Mesendoderm (in vitro differentiated cells): ENCODE measurements at regions not wholly inside any gene's neighbourhood (a gene's known extent, or its start where the extent isn't known, plus 50 kb on each side); places are given as distances from the start of the nearest gene placed in this dataset.
A peak's percentile ranks its signal among the peaks of the same experiment; 100 is the strongest.

Experiments used
- DNase-seq: peaks from one replicate; pipeline ENCODE4 v3.0.0; 2013
- H2AK5ac ChIP-seq: 2 replicates; pipeline ENCODE4 v1.6.1; 2013; ENCODE audit warnings: low read length, inconsistent platforms
- H2BK120ac ChIP-seq: 2 replicates; pipeline ENCODE4 v1.6.1; 2013; ENCODE audit warnings: low read depth, mild to moderate bottlenecking, low read length, moderate library complexity, mixed read lengths
- H2BK15ac ChIP-seq: replicated peaks from 2 replicates; pipeline ENCODE4 v1.6.1; 2013; ENCODE audit warnings: low read depth, mild to moderate bottlenecking, moderate library complexity
- H2BK5ac ChIP-seq: 2 replicates; pipeline ENCODE4 v1.6.1; 2013; ENCODE audit warnings: low read length, inconsistent platforms
- H3K18ac ChIP-seq: 2 replicates; pipeline ENCODE4 v1.6.1; 2013; ENCODE audit warnings: mild to moderate bottlenecking, low read length, mixed read lengths
- H3K23ac ChIP-seq: one replicate; pipeline ENCODE4 v1.6.1; 2013; ENCODE audit warnings: low read length
- H3K27ac ChIP-seq: 2 replicates; pipeline ENCODE4 v1.5.1; 2013; ENCODE audit warnings: low read depth, mild to moderate bottlenecking, inconsistent platforms, low read length, moderate library complexity
- H3K27me3 ChIP-seq: 2 replicates; pipeline ENCODE4 v1.6.1; 2013; ENCODE audit warnings: low read length, control low read depth, mild to moderate bottlenecking, inconsistent platforms; ENCODE audit not compliant: insufficient read depth, poor library complexity
- H3K36me3 ChIP-seq: 2 replicates; pipeline ENCODE4 v1.6.1; 2013; ENCODE audit warnings: low read length, inconsistent platforms; ENCODE audit not compliant: control insufficient read depth, insufficient read depth
- H3K4ac ChIP-seq: one replicate; pipeline ENCODE4 v1.6.1; 2013; ENCODE audit warnings: low read depth, mild to moderate bottlenecking, low read length, moderate library complexity
- H3K4me1 ChIP-seq: 2 replicates; pipeline ENCODE4 v1.6.1; 2013; ENCODE audit warnings: low read depth, low read length, inconsistent platforms; ENCODE audit not compliant: control insufficient read depth
- H3K4me2 ChIP-seq: 2 replicates; pipeline ENCODE4 v1.6.1; 2013; ENCODE audit warnings: low read length
- H3K4me3 ChIP-seq: 2 replicates; pipeline ENCODE4 v1.5.1; 2013; ENCODE audit warnings: mild to moderate bottlenecking, low read length
- H3K56ac ChIP-seq: one replicate; pipeline ENCODE4 v1.6.1; 2013; ENCODE audit warnings: low read length
- H3K79me1 ChIP-seq: 2 replicates; pipeline ENCODE4 v1.6.1; 2013; ENCODE audit warnings: low read length, inconsistent platforms
- H3K79me2 ChIP-seq: 2 replicates; pipeline ENCODE4 v1.6.1; 2013; ENCODE audit warnings: mild to moderate bottlenecking, low read length; ENCODE audit not compliant: control insufficient read depth, insufficient read depth
- H3K9ac ChIP-seq: 2 replicates; pipeline ENCODE4 v1.6.1; 2013; ENCODE audit warnings: low read length, inconsistent platforms
- H4K5ac ChIP-seq: one replicate; pipeline ENCODE4 v1.6.1; 2013; ENCODE audit warnings: low read length
- H4K8ac ChIP-seq: one replicate; pipeline ENCODE4 v1.6.1; 2013; ENCODE audit warnings: low read depth, mild to moderate bottlenecking, control low read depth, low read length, moderate library complexity
- WGBS: extraction: QIAGEN DNeasy Blood & Tissue Kit; methylation state at CpG from one replicate; pipeline ENCODE4 v1.1.7; 2013; ENCODE audit warnings: low lambda C conversion rate, missing lambda C conversion rate; ENCODE audit not compliant: insufficient coverage; ENCODE audit errors: extremely low coverage; 5-methylcytosine and 5-hydroxymethylcytosine counted together

- H3K36me3 ChIP-seq: no peaks in the 10 kb centered on the region
- H4K8ac ChIP-seq: no peak overlapping the region
- no peak overlapping the region for H2BK5ac ChIP-seq
- H3K9ac ChIP-seq: no peak overlapping the region
- H3K4ac ChIP-seq: no peak overlapping the region
- H4K5ac ChIP-seq: no peak overlapping the region
- DNase-seq: peak; percentile 90
- no peaks in the 10 kb centered on the region for H3K79me2 ChIP-seq
- WGBS: no CpG with 5 or more reads among the region's 3 CpGs
- H3K27me3 ChIP-seq: no peaks in the 10 kb centered on the region
- H3K79me1 ChIP-seq: no peaks in the 10 kb centered on the region
- no peaks in the 10 kb centered on the region for H3K4me1 ChIP-seq
- no peak overlapping the region for H3K18ac ChIP-seq
- peak overlapping the region; percentile 35 for H3K56ac ChIP-seq
- H3K23ac ChIP-seq: no peak overlapping the region
- no peak overlapping the region for H2BK15ac ChIP-seq
- H3K4me2 ChIP-seq: no peak overlapping the region
- H2AK5ac ChIP-seq: no peak overlapping the region
- no peak overlapping the region for H2BK120ac ChIP-seq
- no peak overlapping the region for H3K4me3 ChIP-seq
- H3K27ac ChIP-seq: no peak overlapping the region
These were observed 648.8 kb downstream of the QKI start for GRCh38 chr6:164063346-164063745.

- Histone ChIP-seq H2AK5ac (no peak overlapping the region), H2BK5ac (no peak overlapping the region), H3K4ac (no peak overlapping the region), H3K27ac (no peak overlapping the region), H2BK120ac (no peak overlapping the region), H4K8ac (no peak overlapping the region), H3K36me3 (no peaks in the 10 kb centered on the region), H3K4me3 (no peak overlapping the region), H3K27me3 (no peaks in the 10 kb centered on the region), H4K5ac (no peak overlapping the region), H2BK15ac (no peak overlapping the region), H3K18ac (no peak overlapping the region), H3K4me1 (no peaks in the 10 kb centered on the region), H3K9ac (no peak overlapping the region), H3K79me1 (no peaks in the 10 kb centered on the region), H3K56ac (no peak overlapping the region), H3K79me2 (no peaks in the 10 kb centered on the region), H3K23ac (no peak overlapping the region), H3K4me2 (no peak overlapping the region)
- DNase-seq: no peak
- WGBS: no CpG with 5 or more reads among the region's 5 CpGs
These were observed 648.4 kb downstream of the QKI start for GRCh38 chr6:164062872-164063271.

GRCh38 chr6:164057876-164058275, 643.4 kb downstream of the QKI start:
- no CpG with 5 or more reads among the region's 5 CpGs for WGBS
- H3K4ac ChIP-seq: no peak overlapping the region
- no peaks in the 10 kb centered on the region for H3K4me1 ChIP-seq

GRCh38 chr6:164051427-164051826, 636.9 kb downstream of the QKI start:
- H3K4me3 ChIP-seq: no peak overlapping the region
- H2BK5ac ChIP-seq: no peak overlapping the region
- no peaks in the 10 kb centered on the region for H3K36me3 ChIP-seq
- no peak overlapping the region for H3K9ac ChIP-seq
- no peaks in the 10 kb centered on the region for H3K4me1 ChIP-seq
- H3K27me3 ChIP-seq: no peaks in the 10 kb centered on the region
- H2AK5ac ChIP-seq: no peak overlapping the region
- no peak overlapping the region for H3K4ac ChIP-seq
- no peak overlapping the region for H3K23ac ChIP-seq
- H4K5ac ChIP-seq: no peak overlapping the region
- H3K27ac ChIP-seq: no peak overlapping the region
- no peak for DNase-seq
- no peaks in the 10 kb centered on the region for H3K79me1 ChIP-seq
- no CpG with 5 or more reads among the region's 4 CpGs for WGBS
- no peaks in the 10 kb centered on the region for H3K79me2 ChIP-seq
- no peak overlapping the region for H2BK15ac ChIP-seq
- H3K56ac ChIP-seq: no peak overlapping the region
- no peak overlapping the region for H3K18ac ChIP-seq
- no peak overlapping the region for H3K4me2 ChIP-seq
- H2BK120ac ChIP-seq: no peak overlapping the region
- no peak overlapping the region for H4K8ac ChIP-seq

More at GRCh38 chr6:164057876-164058275, 643.4 kb downstream of the QKI start:
- H2BK5ac ChIP-seq: no peak overlapping the region
- H4K8ac ChIP-seq: no peak overlapping the region
- no peaks in the 10 kb centered on the region for H3K79me1 ChIP-seq
- no peak overlapping the region for H3K23ac ChIP-seq
- H2AK5ac ChIP-seq: no peak overlapping the region
- no peak overlapping the region for H2BK15ac ChIP-seq
- H3K79me2 ChIP-seq: no peaks in the 10 kb centered on the region
- no peak overlapping the region for H3K4me2 ChIP-seq
- H3K27ac ChIP-seq: no peak overlapping the region
- H3K9ac ChIP-seq: no peak overlapping the region
- no peak overlapping the region for H3K4me3 ChIP-seq
- H4K5ac ChIP-seq: no peak overlapping the region
- H3K27me3 ChIP-seq: no peaks in the 10 kb centered on the region
- H3K56ac ChIP-seq: no peak overlapping the region
- DNase-seq: no peak
- no peaks in the 10 kb centered on the region for H3K36me3 ChIP-seq
- no peak overlapping the region for H2BK120ac ChIP-seq
- H3K18ac ChIP-seq: no peak overlapping the region

- Histone ChIP-seq H3K4me2 (no peak overlapping the region), H3K18ac (no peak overlapping the region), H4K8ac (no peak overlapping the region), H3K4me1 (no peaks in the 10 kb centered on the region), H3K36me3 (no peaks in the 10 kb centered on the region), H2AK5ac (no peak overlapping the region), H3K27ac (no peak overlapping the region), H3K56ac (no peak overlapping the region), H3K23ac (no peak overlapping the region), H3K79me1 (no peaks in the 10 kb centered on the region), H2BK5ac (no peak overlapping the region), H2BK120ac (no peak overlapping the region), H3K4ac (no peak overlapping the region), H4K5ac (no peak overlapping the region), H3K27me3 (no peaks in the 10 kb centered on the region), H3K9ac (no peak overlapping the region), H3K79me2 (no peaks in the 10 kb centered on the region), H2BK15ac (no peak overlapping the region), H3K4me3 (no peak overlapping the region)
- DNase-seq: no peak
- no CpG with 5 or more reads among the region's 2 CpGs for WGBS
These were observed 635.0 kb downstream of the QKI start for GRCh38 chr6:164049517-164049988.

- no peak overlapping the region for H3K18ac ChIP-seq
- no peak for DNase-seq
- H3K23ac ChIP-seq: no peak overlapping the region
- no peaks in the 10 kb centered on the region for H3K4me1 ChIP-seq
- no peak overlapping the region for H2BK120ac ChIP-seq
- no CpG with 5 or more reads among the region's 6 CpGs for WGBS
- H3K9ac ChIP-seq: no peak overlapping the region
- H2AK5ac ChIP-seq: no peak overlapping the region
- no peak overlapping the region for H3K4me2 ChIP-seq
- no peak overlapping the region for H4K8ac ChIP-seq
- H3K79me1 ChIP-seq: no peaks in the 10 kb centered on the region
- H3K56ac ChIP-seq: no peak overlapping the region
- H3K36me3 ChIP-seq: no peaks in the 10 kb centered on the region
- no peak overlapping the region for H4K5ac ChIP-seq
- no peak overlapping the region for H2BK15ac ChIP-seq
- H3K4ac ChIP-seq: no peak overlapping the region
- no peaks in the 10 kb centered on the region for H3K27me3 ChIP-seq
- H2BK5ac ChIP-seq: no peak overlapping the region
- H3K27ac ChIP-seq: no peak overlapping the region
- no peak overlapping the region for H3K4me3 ChIP-seq
- no peaks in the 10 kb centered on the region for H3K79me2 ChIP-seq
These were observed 634.5 kb downstream of the QKI start for GRCh38 chr6:164048840-164049516.
